K562 (cell line): ENCODE measurements at regions not wholly inside any gene's neighbourhood (a gene's known extent, or its start where the extent isn't known, plus 50 kb on each side); places are given as distances from the start of the nearest gene placed in this dataset.

Source experiments
- ATF3 ChIP-seq, 2 experiments: fragments of 450-650 bp in 1 of 2; sonication (generic) in 1 of 2; formaldehyde crosslinking in 1 of 2; IDR thresholded peaks in 1 of 2; conservative IDR thresholded peaks in 1 of 2; 2 replicates each; pipeline versions ENCODE4 v1.6.1 to v1.8.1; 2016 to 2023; ENCODE audit warnings: mild to moderate bottlenecking in 2 of 2, moderate library complexity in 2 of 2, inconsistent platforms in 1 of 2, missing genetic modification reagents in 1 of 2
- CHAMP1 ChIP-seq: fragments of 450-650 bp; IDR thresholded peaks from 2 replicates; pipeline ENCODE4 v1.6.1; 2016; ENCODE audit warnings: mild to moderate bottlenecking
- DNMT1 ChIP-seq: fragments of 450-650 bp; IDR thresholded peaks from 2 replicates; pipeline ENCODE4 v1.6.1; 2016; ENCODE audit warnings: antibody characterized with exemption, mild to moderate bottlenecking
- ESRRB ChIP-seq: fragments of 250-450 bp; sonication (Bioruptor Pico); IDR thresholded peaks from 2 replicates; pipeline ENCODE4 v1.5.0; 2020; ENCODE audit warnings: mild to moderate bottlenecking, moderate library complexity, borderline replicate concordance
- HOXB6 ChIP-seq: fragments of 250-450 bp; sonication (Bioruptor Pico); IDR thresholded peaks from 2 replicates; pipeline ENCODE4 v1.5.1; 2022; ENCODE audit warnings: mild to moderate bottlenecking, borderline replicate concordance
- LEF1 ChIP-seq: fragments of 450-650 bp; IDR thresholded peaks from 2 replicates; pipeline ENCODE4 v1.6.1; 2016; ENCODE audit warnings: mild to moderate bottlenecking
- NELFE ChIP-seq: IDR thresholded peaks from 2 replicates; pipeline ENCODE4 v1.6.1; 2011; ENCODE audit warnings: mild to moderate bottlenecking; ENCODE audit not compliant: insufficient read depth, insufficient read length
- NFATC3 ChIP-seq: fragments of 450-650 bp; IDR thresholded peaks from 2 replicates; pipeline ENCODE4 v1.6.1; 2017; ENCODE audit warnings: mild to moderate bottlenecking
- PHB ChIP-seq: fragments of 250-450 bp; sonication (Bioruptor Pico); IDR thresholded peaks from 2 replicates; pipeline ENCODE4 v1.5.0; 2021
- POLR2H ChIP-seq: IDR thresholded peaks from 2 replicates; pipeline ENCODE4 v1.6.1; 2016; ENCODE audit warnings: missing genetic modification characterization, low read depth, mild to moderate bottlenecking, control low read depth, missing compliant biosample characterization, moderate library complexity
- POU5F1 ChIP-seq: fragments of 150-350 bp; IDR thresholded peaks from 2 replicates; pipeline ENCODE4 v1.6.1; 2014; ENCODE audit warnings: borderline replicate concordance, low read length, low read depth, mild to moderate bottlenecking; ENCODE audit not compliant: partially characterized antibody
- RBM39 ChIP-seq: fragments of 200-400 bp; formaldehyde crosslinking; optimal IDR thresholded peaks from 2 replicates; pipeline ENCODE3; 2018; ENCODE audit warnings: low read depth, low read length
- SIX5 ChIP-seq, 2 experiments: IDR thresholded peaks; 2 replicates each; pipeline ENCODE4 v1.6.1; 2011; ENCODE audit warnings: low read length in 2 of 2, borderline replicate concordance in 1 of 2, low read depth in 1 of 2, mild to moderate bottlenecking in 1 of 2, moderate library complexity in 1 of 2; ENCODE audit not compliant: insufficient read depth in 1 of 2
- SNIP1 ChIP-seq: fragments of 450-650 bp; IDR thresholded peaks from 2 replicates; pipeline ENCODE4 v1.7.1; 2017; ENCODE audit warnings: low read depth, mild to moderate bottlenecking
- TCF3 ChIP-seq: sonication (generic); formaldehyde crosslinking; IDR thresholded peaks from 2 replicates; pipeline ENCODE4 v1.4.0; 2020; ENCODE audit warnings: mild to moderate bottlenecking, missing genetic modification reagents
- TEAD2 ChIP-seq: fragments of 450-650 bp; IDR thresholded peaks from 2 replicates; pipeline ENCODE4 v1.6.1; 2016; ENCODE audit warnings: missing genetic modification characterization, control low read depth, missing compliant biosample characterization
- TRIM28 ChIP-seq: fragments of 450-650 bp; IDR thresholded peaks from 2 replicates; pipeline ENCODE4 v1.6.1; 2017
- ZBTB9 ChIP-seq: fragments of 450-650 bp; formaldehyde crosslinking; IDR thresholded peaks from 2 replicates; pipeline ENCODE4 v1.4.0; 2020; ENCODE audit warnings: mild to moderate bottlenecking, moderate library complexity
- ZFP30 ChIP-seq: fragments of 250-450 bp; sonication (Bioruptor Pico); IDR thresholded peaks from 2 replicates; pipeline ENCODE4 v1.8.0; 2022; ENCODE audit warnings: moderate library complexity, mild to moderate bottlenecking, inconsistent platforms, borderline replicate concordance
- ZNF165 ChIP-seq: fragments of 250-450 bp; sonication (Bioruptor Pico); IDR thresholded peaks from 2 replicates; pipeline ENCODE4 v1.4.0; 2020; ENCODE audit warnings: borderline replicate concordance
- ZNF239 ChIP-seq: fragments of 250-450 bp; sonication (Bioruptor Pico); IDR thresholded peaks from 2 replicates; pipeline ENCODE4 v1.4.0; 2020; ENCODE audit warnings: mild to moderate bottlenecking
- ZNF263 ChIP-seq: sonication (generic); formaldehyde crosslinking; IDR thresholded peaks from 2 replicates; pipeline ENCODE4 v1.8.0; 2022; ENCODE audit warnings: mild to moderate bottlenecking, missing genetic modification reagents, borderline replicate concordance
- ZNF655 ChIP-seq: fragments of 250-450 bp; sonication (Bioruptor Pico); IDR thresholded peaks from 2 replicates; pipeline ENCODE4 v1.5.0; 2021
- ZNF696 ChIP-seq: fragments of 250-450 bp; sonication (Bioruptor Pico); conservative IDR thresholded peaks from 2 replicates; pipeline ENCODE4 v1.4.0; 2020; ENCODE audit warnings: mild to moderate bottlenecking, moderate library complexity

GRCh38 chr7:25862261-25863004 is 289.6 kb upstream of the NFE2L3 start (continued):
- TF ChIP-seq POLR2H (peak; percentile 72), POU5F1 (no peak), DNMT1 (no peak), ZNF165 (no peak), HOXB6 (CRISPR knock-in tag) (no peak), SIX5 (IDR thresholded peaks at IDR 0.05; ENCODE audit: borderline replicate concordance in 1 of 2, insufficient read depth in 1 of 2, low read depth in 1 of 2, low read length in 2 of 2) (no peak; a peak in 1 of 4 replicates), TEAD2 (tag) (no peak), ESRRB (no peak), LEF1 (no peak), SNIP1 (no peak), ZFP30 (CRISPR knock-in tag) (no peak), NFATC3 (no peak), CHAMP1 (no peak), RBM39 (no peak), ZNF239 (CRISPR knock-in tag) (no peak), PHB (no peak), ZNF696 (no peak), TCF3 (CRISPR knock-in tag) (no peak), NELFE (no peak), ZBTB9 (CRISPR knock-in tag) (no peak), ZNF263 (peak; percentile 68; the same call in 1 of the 2 replicates), ZNF655 (no peak), ATF3 (IDR thresholded peaks at IDR 0.05) (peak; percentile 98), ATF3 (CRISPR knock-in tag; conservative IDR thresholded peaks at IDR 0.05) (no peak), TRIM28 (no peak)
